ENCODE measurements at regions not wholly inside any gene's neighbourhood (a gene's known extent, or its start where the extent isn't known, plus 50 kb on each side); places are given as distances from the start of the nearest gene placed in this dataset.

- H3K9me3 Mint-ChIP-seq = no peaks in the 10 kb centered on the region
- H3K27me3 Mint-ChIP-seq = no peaks in the 10 kb centered on the region
- no peaks in the 10 kb centered on the region for H3K4me1 Mint-ChIP-seq
- no peaks in the 10 kb centered on the region for H3K36me3 Mint-ChIP-seq (ENCODE audit: insufficient read depth)
- H3K4me3 Mint-ChIP-seq = no peak overlapping the region
- DNase-seq (ENCODE audit: low spot score in 2 of 2) (no peak), ATAC-seq (replicated peaks; ENCODE audit: extremely low read depth, poor library complexity, severe bottlenecking) (no peak)
- no peak overlapping the region for H3K27ac Mint-ChIP-seq (ENCODE audit: low read depth)
Observed at GRCh38 chr3:159654183-159655134, 334.2 kb upstream of the IL12A start.

- no peaks in the 10 kb centered on the region for H3K36me3 Mint-ChIP-seq (ENCODE audit: insufficient read depth)
- no peak for DNase-seq (ENCODE audit: low spot score in 2 of 2)
- no peak overlapping the region for H3K4me3 Mint-ChIP-seq
- H3K9me3 Mint-ChIP-seq = no peaks in the 10 kb centered on the region
- no peaks in the 10 kb centered on the region for H3K27me3 Mint-ChIP-seq
- no peak overlapping the region for H3K27ac Mint-ChIP-seq (ENCODE audit: low read depth)
- ATAC-seq (replicated peaks; ENCODE audit: extremely low read depth, poor library complexity, severe bottlenecking) = no peak
- H3K4me1 Mint-ChIP-seq = no peaks in the 10 kb centered on the region
Observed at GRCh38 chr3:159655202-159655601, 333.4 kb upstream of the IL12A start.

- Mint-ChIP-seq H3K36me3 (ENCODE audit: insufficient read depth) (no peaks in the 10 kb centered on the region), H3K4me1 (no peaks in the 10 kb centered on the region), H3K27ac (ENCODE audit: low read depth) (no peak overlapping the region), H3K9me3 (peaks cover 5% of the 10 kb centered on the region), H3K27me3 (no peaks in the 10 kb centered on the region), H3K4me3 (no peak overlapping the region)
- DNase-seq (ENCODE audit: low spot score in 2 of 2) (no peak), ATAC-seq (replicated peaks; ENCODE audit: extremely low read depth, poor library complexity, severe bottlenecking) (no peak)
Observed at GRCh38 chr3:159657176-159657575, 331.5 kb upstream of the IL12A start.

- Mint-ChIP-seq H3K4me1 (no peaks in the 10 kb centered on the region), H3K27ac (ENCODE audit: low read depth) (no peak overlapping the region), H3K36me3 (ENCODE audit: insufficient read depth) (no peaks in the 10 kb centered on the region), H3K4me3 (no peak overlapping the region), H3K27me3 (no peaks in the 10 kb centered on the region), H3K9me3 (peaks cover 9% of the 10 kb centered on the region)
- DNase-seq (ENCODE audit: low spot score in 2 of 2) (no peak), ATAC-seq (replicated peaks; ENCODE audit: extremely low read depth, poor library complexity, severe bottlenecking) (no peak)
Observed at GRCh38 chr3:159657629-159658028, 331.0 kb upstream of the IL12A start.

GRCh38 chr3:159660326-159660725 is 328.3 kb upstream of the IL12A start:
- no peak for ATAC-seq (replicated peaks; ENCODE audit: extremely low read depth, poor library complexity, severe bottlenecking)
- H3K4me1 Mint-ChIP-seq = no peaks in the 10 kb centered on the region
- H3K4me3 Mint-ChIP-seq = no peak overlapping the region
- H3K27ac Mint-ChIP-seq (ENCODE audit: low read depth) = no peak overlapping the region
- H3K9me3 Mint-ChIP-seq = peaks cover 9% of the 10 kb centered on the region
- DNase-seq (ENCODE audit: low spot score in 2 of 2) = no peak
- no peaks in the 10 kb centered on the region for H3K27me3 Mint-ChIP-seq
- H3K36me3 Mint-ChIP-seq (ENCODE audit: insufficient read depth) = no peaks in the 10 kb centered on the region

- H3K9me3 Mint-ChIP-seq = peaks cover 11% of the 10 kb centered on the region
- DNase-seq (ENCODE audit: low spot score in 2 of 2) (no peak), ATAC-seq (replicated peaks; ENCODE audit: extremely low read depth, poor library complexity, severe bottlenecking) (no peak)
- H3K27me3 Mint-ChIP-seq = no peaks in the 10 kb centered on the region
- no peaks in the 10 kb centered on the region for H3K36me3 Mint-ChIP-seq (ENCODE audit: insufficient read depth)
- H3K4me1 Mint-ChIP-seq = no peaks in the 10 kb centered on the region
- no peak overlapping the region for H3K4me3 Mint-ChIP-seq
- no peak overlapping the region for H3K27ac Mint-ChIP-seq (ENCODE audit: low read depth)
Observed at GRCh38 chr3:159660901-159661300, 327.7 kb upstream of the IL12A start.

GRCh38 chr3:159662549-159662948 is 326.1 kb upstream of the IL12A start:
- H3K4me1 Mint-ChIP-seq = no peaks in the 10 kb centered on the region
- no peak overlapping the region for H3K4me3 Mint-ChIP-seq
- DNase-seq (ENCODE audit: low spot score in 2 of 2) (no peak), ATAC-seq (replicated peaks; ENCODE audit: extremely low read depth, poor library complexity, severe bottlenecking) (no peak)
- H3K9me3 Mint-ChIP-seq = peaks cover 13% of the 10 kb centered on the region
- H3K27ac Mint-ChIP-seq (ENCODE audit: low read depth) = no peak overlapping the region
- H3K27me3 Mint-ChIP-seq = no peaks in the 10 kb centered on the region
- no peaks in the 10 kb centered on the region for H3K36me3 Mint-ChIP-seq (ENCODE audit: insufficient read depth)

GRCh38 chr3:159664006-159664405 is 324.6 kb upstream of the IL12A start:
- Mint-ChIP-seq H3K27ac (ENCODE audit: low read depth) (no peak overlapping the region), H3K4me1 (no peaks in the 10 kb centered on the region), H3K9me3 (peaks cover 13% of the 10 kb centered on the region), H3K36me3 (ENCODE audit: insufficient read depth) (no peaks in the 10 kb centered on the region), H3K27me3 (no peaks in the 10 kb centered on the region), H3K4me3 (no peak overlapping the region)
- DNase-seq (ENCODE audit: low spot score in 2 of 2) (no peak), ATAC-seq (replicated peaks; ENCODE audit: extremely low read depth, poor library complexity, severe bottlenecking) (no peak)

- Mint-ChIP-seq H3K27me3 (no peaks in the 10 kb centered on the region), H3K4me3 (no peak overlapping the region), H3K27ac (ENCODE audit: low read depth) (no peak overlapping the region), H3K4me1 (no peaks in the 10 kb centered on the region), H3K36me3 (ENCODE audit: insufficient read depth) (no peaks in the 10 kb centered on the region), H3K9me3 (peaks cover 13% of the 10 kb centered on the region)
- DNase-seq (ENCODE audit: low spot score in 2 of 2) = no peak
- no peak for ATAC-seq (replicated peaks; ENCODE audit: extremely low read depth, poor library complexity, severe bottlenecking)
Observed at GRCh38 chr3:159664653-159665052, 324.0 kb upstream of the IL12A start.

GRCh38 chr3:159667261-159667660 is 321.4 kb upstream of the IL12A start:
- H3K36me3 Mint-ChIP-seq (ENCODE audit: insufficient read depth) = no peaks in the 10 kb centered on the region
- ATAC-seq (replicated peaks; ENCODE audit: extremely low read depth, poor library complexity, severe bottlenecking) = no peak

GRCh38 chr3:159668461-159668860 is 320.2 kb upstream of the IL12A start:
- Mint-ChIP-seq H3K9me3 (peaks cover 4% of the 10 kb centered on the region), H3K4me1 (no peaks in the 10 kb centered on the region), H3K36me3 (ENCODE audit: insufficient read depth) (no peaks in the 10 kb centered on the region), H3K4me3 (no peak overlapping the region), H3K27ac (ENCODE audit: low read depth) (no peak overlapping the region), H3K27me3 (no peaks in the 10 kb centered on the region)
- ATAC-seq (replicated peaks; ENCODE audit: extremely low read depth, poor library complexity, severe bottlenecking) (no peak), DNase-seq (ENCODE audit: low spot score in 2 of 2) (no peak)

More at GRCh38 chr3:159667261-159667660, 321.4 kb upstream of the IL12A start:
- no peaks in the 10 kb centered on the region for H3K4me1 Mint-ChIP-seq
- H3K27ac Mint-ChIP-seq (ENCODE audit: low read depth) = no peak overlapping the region
- peaks cover 7% of the 10 kb centered on the region for H3K9me3 Mint-ChIP-seq
- H3K4me3 Mint-ChIP-seq = no peak overlapping the region
- no peak for DNase-seq (ENCODE audit: low spot score in 2 of 2)
- H3K27me3 Mint-ChIP-seq = no peaks in the 10 kb centered on the region

GRCh38 chr3:159668990-159669476 is 319.6 kb upstream of the IL12A start:
- Mint-ChIP-seq H3K27me3 (no peaks in the 10 kb centered on the region), H3K36me3 (ENCODE audit: insufficient read depth) (no peaks in the 10 kb centered on the region), H3K4me1 (no peaks in the 10 kb centered on the region), H3K27ac (ENCODE audit: low read depth) (no peak overlapping the region), H3K9me3 (peaks cover 4% of the 10 kb centered on the region), H3K4me3 (no peak overlapping the region)
- ATAC-seq (replicated peaks; ENCODE audit: extremely low read depth, poor library complexity, severe bottlenecking) = no peak
- no peak for DNase-seq (ENCODE audit: low spot score in 2 of 2)

GRCh38 chr3:159669766-159670165 is 318.9 kb upstream of the IL12A start:
- no peak for DNase-seq (ENCODE audit: low spot score in 2 of 2)
- ATAC-seq (replicated peaks; ENCODE audit: extremely low read depth, poor library complexity, severe bottlenecking) = no peak
- Mint-ChIP-seq H3K4me1 (no peaks in the 10 kb centered on the region), H3K27ac (ENCODE audit: low read depth) (no peak overlapping the region), H3K27me3 (no peaks in the 10 kb centered on the region), H3K9me3 (peaks cover 4% of the 10 kb centered on the region), H3K36me3 (ENCODE audit: insufficient read depth) (no peaks in the 10 kb centered on the region), H3K4me3 (no peak overlapping the region)

Measured in central memory CD8-positive, alpha-beta T cell (primary cell).